OCI-LY1 (cell line): ENCODE measurements at regions not wholly inside any gene's neighbourhood (a gene's known extent, or its start where the extent isn't known, plus 50 kb on each side); places are given as distances from the start of the nearest gene placed in this dataset.
"Not testable (repeated sequence)": the region's sequence is repeated elsewhere in the genome, so short reads cannot be mapped to it uniquely, and the experiment has no call there.

Source experiments
- CTCF ChIP-seq: fragments of 200-600 bp; sonication (generic), shearing (Covaris generic); IDR thresholded peaks from 2 replicates; pipeline ENCODE4 v1.5.1; 2017; ENCODE audit warnings: mild to moderate bottlenecking, antibody characterized with exemption, low read length, moderate library complexity, mixed read lengths
- EZH2 ChIP-seq: fragments of 200-600 bp; sonication (generic), shearing (Covaris generic); IDR thresholded peaks from 2 replicates; pipeline ENCODE4 v1.8.0; 2017; ENCODE audit warnings: borderline replicate concordance, mixed run types, mild to moderate bottlenecking, antibody characterized with exemption, low read length, moderate library complexity, mixed read lengths

- not testable (repeated sequence) for TF ChIP-seq CTCF, EZH2
Measured at GRCh38 chr4:4057226-4057625, 169.5 kb downstream of the OTOP1 start.
